CD4-positive, alpha-beta T cell treated with Interleukin-15 for 4 hours (primary cell): ENCODE measurements at regions not wholly inside any gene's neighbourhood (a gene's known extent, or its start where the extent isn't known, plus 50 kb on each side); places are given as distances from the start of the nearest gene placed in this dataset.

Experiments used
- DNase-seq: peaks from one replicate; pipeline ENCODE4 v3.0.0-alpha.2; 2020; ENCODE audit warnings: low spot score

- DNase-seq, result no peak
Measured at GRCh38 chr2:176388861-176389260, 119.6 kb downstream of the MTX2 start.

DNA sequence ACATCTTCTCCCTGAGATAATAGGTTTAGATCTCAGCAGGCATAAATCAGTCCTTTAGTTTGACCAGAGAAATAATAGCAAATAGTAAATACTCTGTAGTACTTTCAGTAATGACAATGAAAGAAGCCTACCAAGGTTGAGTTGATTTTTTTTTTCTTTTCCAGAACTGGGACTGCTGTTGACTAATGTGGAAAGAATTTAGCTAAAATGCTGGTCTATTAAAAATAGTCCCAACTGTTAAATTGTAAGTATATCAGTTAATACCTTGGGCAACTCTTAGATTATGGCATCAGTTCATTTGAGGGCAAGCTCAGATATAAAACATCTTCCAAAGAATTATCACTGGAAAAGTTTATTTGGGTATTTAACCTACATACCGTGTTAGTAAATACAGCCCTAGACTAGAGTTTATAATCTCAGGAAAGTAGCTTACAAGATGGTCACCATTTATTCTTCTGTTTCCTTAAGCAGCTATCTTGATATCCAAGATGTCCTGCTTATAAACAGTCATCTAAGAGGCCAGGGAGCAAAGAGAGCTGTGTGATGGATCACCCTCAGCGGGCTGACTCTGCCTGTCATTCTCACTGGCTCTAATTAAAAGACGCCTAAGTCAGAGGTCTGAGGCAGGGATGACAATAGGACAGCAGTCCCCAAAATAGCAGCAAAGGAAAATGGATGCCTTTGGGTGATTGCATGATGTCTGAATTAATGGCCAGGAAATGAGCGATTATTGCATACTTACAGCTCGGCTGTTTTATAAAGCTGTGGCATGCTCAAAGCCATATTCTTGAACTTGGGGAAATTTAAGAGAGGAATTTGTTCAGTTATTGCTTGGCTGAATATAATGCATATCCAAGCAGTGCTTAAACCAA lies 121.3 kb downstream of the MTX2 start:
- no peak for DNase-seq

DNA sequence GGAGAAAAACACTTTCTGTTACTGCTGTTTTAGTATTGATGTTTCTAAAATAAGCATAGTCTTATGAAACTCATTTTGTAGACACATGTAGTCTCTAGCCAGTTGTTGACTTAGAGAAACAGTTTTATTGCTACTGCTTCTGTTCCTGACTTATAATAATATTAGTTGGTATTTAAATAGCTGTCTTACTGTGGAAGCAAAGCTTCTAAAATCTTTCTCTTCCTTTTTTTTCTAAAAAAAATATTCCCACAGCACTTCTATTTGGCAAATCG lies 121.8 kb downstream of the MTX2 start:
- DNase-seq, result no peak

GRCh38 chr2:176392249-176392648 lies 123.0 kb downstream of the MTX2 start:
- no peak for DNase-seq

DNA sequence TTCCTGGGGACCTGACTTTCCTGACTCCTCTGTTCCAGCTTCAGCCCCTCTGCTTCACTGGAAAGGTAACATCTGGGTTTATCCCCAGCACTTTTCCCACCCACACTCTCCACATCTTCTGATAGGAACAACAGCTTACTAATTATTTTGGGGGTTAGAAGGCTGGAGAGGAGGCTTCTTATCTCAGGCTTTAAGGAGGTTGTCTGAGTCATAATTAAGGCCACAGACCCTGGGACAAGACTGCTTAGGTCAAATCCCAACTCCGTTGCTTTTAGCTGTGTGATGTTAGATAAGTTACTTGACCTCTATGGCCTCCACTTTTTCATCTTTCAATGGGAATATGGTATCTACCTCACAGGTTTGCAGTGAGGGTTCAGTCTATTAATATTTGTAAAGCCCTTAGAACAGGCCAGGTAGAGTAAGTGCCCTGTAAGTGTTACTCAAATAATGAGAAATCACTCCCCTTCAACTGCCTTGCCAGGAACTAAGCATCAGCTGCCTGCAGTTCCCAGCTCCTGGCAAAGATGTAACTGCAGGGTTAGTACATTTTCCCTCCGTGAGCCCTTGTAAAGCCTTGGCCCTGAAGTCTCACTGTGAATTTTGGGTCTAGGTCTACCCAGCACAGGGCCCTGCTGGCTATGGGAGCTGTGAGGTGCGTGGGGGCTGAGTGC lies 123.6 kb downstream of the MTX2 start:
- DNase-seq, result no peak

DNA sequence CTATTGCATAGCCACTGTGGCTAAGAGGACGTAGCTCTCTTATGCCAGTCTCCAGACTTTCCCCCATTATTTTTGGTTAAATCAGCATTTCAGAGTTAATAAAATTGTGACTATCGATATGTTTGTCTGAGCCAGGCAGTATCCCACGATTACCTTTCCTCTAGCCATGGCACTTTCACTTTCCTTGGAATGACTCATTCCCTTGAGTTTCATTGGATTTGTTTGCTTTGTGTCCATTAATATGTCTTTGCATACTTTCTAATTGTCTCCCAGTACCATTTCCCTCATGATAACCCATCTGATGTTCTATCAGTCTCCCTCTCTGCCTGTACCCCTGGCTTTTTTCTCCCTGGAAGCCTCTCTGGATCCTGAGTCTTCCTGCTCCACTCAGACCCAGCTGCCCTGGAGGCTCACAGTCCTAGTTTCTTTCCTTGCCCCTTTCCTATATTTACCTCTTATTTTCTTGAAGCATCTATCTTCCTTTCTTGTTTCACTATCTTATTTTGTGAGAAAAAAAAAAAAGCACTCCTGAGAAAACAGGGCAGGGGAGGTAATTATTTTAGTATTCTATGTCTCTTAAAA lies 126.1 kb downstream of the MTX2 start:
- DNase-seq, result no peak

DNA sequence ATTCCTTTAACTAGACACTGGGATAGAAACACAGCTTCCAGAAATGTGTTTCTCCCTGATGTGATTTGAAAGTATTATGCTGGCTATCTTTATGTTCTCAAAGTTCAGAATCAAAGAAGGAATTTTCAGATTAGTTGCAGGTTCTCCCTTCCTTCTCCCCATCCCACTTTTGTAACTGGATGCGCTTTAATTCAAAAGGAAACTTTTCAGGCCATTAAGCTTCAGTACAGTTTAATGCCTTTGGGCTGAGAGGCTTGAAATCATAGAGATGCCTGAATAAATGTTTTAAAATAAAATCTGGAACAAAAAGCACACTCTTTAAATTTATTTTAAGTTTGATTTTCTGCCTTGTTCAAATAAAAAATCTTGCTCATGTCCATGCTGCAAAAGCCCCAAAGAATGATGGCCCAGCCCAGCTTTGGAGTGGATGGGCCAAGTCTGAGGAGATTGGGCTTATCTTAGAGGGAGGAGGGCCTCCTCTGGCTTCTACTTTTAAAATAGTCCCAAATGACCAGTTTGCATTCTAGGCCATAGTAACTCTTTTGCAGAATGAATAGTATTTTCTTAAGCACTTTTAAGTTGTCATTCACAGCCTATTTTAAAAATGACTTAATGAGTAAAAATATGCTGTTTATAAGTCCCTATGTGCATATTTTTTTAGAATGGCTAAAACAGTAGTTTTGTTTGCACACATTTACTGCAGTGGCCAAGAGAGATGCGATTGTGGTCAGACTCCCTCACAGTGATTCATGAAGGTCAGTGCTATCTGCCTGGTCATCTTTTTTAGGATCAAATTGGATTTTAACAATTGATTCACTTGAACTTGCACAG lies 129.2 kb downstream of the MTX2 start:
- DNase-seq, result no peak

GRCh38 chr2:176399074-176399598 lies 129.9 kb downstream of the MTX2 start:
- no peak for DNase-seq

- no peak for DNase-seq
Measured at GRCh38 chr2:176405477-176405876, 136.2 kb downstream of the MTX2 start.

DNA sequence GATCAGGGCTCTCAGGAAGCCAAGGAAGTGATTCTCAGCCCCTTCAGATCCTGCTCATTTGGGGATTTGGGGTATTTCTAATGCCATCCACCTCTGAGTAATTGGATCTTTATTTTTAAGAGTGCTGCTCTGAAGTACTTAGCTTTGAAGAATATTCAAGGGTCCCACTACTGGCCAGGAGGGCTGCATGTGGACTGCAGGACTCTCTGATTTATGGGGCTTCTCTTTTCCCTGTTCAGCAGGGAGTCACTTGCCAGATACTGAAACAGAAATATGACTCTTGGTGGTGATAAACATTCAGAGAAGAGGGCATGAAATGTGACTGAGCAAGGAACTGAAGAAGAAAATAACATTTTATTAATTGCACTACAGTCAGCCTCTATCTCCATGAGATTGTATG lies 138.5 kb downstream of the MTX2 start:
- DNase-seq, result no peak

- no peak for DNase-seq
Measured at GRCh38 chr2:176409671-176410070, 140.4 kb downstream of the MTX2 start.

GRCh38 chr2:176412136-176412535 lies 142.9 kb downstream of the MTX2 start:
- DNase-seq, result no peak

DNA sequence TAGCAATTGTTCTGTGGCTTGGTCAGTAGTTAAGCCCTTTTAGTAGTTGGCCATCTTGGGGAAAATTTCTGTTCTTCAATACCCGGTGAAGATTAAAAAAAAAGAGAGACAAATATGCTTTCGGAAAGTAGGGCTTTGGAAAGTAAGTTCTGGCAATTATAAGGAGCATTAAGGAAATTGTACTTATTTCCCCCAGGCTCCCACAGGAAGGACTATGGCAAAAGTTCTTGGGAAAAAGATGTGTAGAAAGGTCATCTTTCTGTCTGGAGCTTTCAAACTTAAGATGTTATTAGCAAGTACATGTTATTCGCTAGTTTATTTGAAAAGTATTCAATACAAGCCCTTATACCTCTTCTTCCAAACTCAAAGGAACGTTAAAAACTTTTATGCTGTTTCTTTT lies 144.5 kb downstream of the MTX2 start:
- DNase-seq, result no peak

GRCh38 chr2:176414641-176415040 lies 145.4 kb downstream of the MTX2 start:
- no peak for DNase-seq

- DNase-seq, result no peak
Measured at GRCh38 chr2:176415174-176415895, 146.1 kb downstream of the MTX2 start.

DNA sequence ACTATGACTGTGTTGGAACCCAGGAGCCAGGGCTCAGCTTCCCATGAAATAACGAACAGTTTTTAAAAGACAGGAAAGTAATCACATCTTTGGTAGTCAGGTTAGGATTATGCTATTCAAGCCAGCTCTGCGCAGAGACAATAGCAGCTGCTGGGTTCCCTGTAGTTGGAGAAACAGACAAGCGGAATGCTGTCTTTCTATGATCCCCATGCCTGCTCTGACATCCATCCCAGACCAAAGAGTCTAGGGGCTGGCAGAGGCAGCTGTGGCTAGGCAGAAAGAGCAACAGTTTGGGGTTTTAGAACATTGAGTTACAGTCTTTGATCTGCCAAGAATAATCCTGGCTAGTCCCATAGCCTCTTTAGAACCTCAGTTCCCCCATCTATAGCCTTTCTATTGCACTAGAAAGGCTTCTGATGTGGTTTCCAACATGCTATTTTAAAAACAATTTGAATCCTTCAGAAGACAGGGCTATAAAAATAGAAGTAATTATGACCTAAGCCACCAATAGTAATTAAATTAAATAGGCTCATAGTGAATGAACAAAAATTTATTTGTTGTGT lies 146.8 kb downstream of the MTX2 start:
- DNase-seq, result no peak

GRCh38 chr2:176418768-176419167 lies 149.5 kb downstream of the MTX2 start:
- no peak for DNase-seq

DNA sequence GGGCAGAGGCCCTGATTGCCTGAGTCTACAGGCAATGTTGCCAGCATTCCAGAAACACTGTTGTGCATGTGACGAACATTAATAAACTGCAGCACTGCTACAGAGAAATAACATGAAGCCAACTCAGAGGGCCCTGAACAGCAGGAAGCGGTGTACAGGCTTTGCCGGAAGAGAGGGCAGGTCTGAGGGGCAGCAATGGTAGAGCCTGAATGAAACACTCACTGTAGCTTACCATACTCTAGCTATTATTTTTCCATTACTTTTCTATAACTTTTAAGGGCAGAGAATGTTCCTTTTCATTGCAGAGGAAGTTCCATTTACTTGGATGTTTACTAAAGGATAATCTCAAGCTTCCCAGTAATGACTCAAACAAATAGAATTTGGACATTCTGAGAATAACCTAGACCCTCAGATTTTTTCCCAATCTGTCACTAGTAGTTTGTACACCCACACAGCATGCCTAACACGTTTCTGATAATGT lies 150.4 kb downstream of the MTX2 start:
- DNase-seq, result no peak

DNA sequence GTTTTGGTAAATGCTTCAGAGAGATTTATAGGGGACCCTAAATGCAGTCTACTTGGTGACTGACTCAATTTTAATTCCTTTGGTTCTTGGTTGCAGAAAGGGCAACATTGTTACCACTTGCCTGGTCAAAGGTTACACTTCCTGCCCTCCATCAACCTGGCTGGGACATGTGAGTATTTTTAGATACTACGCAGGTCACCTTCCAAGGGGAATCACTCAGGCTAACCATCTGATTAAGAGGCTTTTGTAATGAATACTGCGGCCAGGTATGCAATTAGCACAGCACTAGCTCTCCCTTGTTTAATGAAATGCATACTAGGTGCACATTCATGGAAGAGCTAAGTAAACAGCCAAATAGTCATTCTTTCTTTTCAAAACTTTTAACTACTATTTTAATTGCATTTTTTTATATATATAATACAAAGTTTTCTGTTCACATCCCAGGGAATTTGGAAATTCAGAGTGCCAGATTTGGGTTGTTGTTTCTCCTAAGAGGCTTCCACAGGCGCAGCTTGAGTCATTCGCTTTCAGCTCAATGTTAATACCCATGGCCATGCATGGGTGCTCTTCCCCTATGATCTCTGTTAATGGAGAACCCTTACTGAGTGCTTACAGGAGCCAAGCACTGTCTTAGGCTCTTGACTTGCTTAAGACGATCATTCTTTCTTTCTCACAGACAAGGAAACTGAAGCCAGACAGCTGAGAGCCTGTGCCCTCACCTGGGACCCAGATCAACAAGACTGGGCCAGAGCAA lies 152.2 kb downstream of the MTX2 start:
- no peak for DNase-seq

DNA sequence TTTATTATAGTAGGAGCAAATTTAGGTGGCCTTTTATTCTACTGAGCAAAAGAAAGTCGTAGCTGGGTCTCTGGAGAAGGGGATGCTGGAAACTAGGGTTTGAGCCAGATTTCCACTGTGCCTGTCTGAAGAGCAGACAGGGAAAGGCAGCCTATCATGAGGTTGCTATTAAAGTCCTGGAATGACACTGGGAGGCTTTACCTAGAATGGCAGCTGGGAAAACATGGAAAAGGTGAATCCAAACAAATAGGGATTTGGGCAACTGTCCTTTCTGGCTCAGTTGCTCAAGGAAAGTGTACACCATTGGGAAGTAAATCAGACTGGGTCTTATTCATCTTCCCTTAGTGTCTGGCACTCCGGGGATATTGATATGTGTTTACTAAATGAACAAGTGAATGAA lies 154.6 kb downstream of the MTX2 start:
- DNase-seq, result no peak
